SJCRH30 (cell line): ENCODE measurements at regions not wholly inside any gene's neighbourhood (a gene's known extent, or its start where the extent isn't known, plus 50 kb on each side); places are given as distances from the start of the nearest gene placed in this dataset.
"Not testable (repeated sequence)": the region's sequence is repeated elsewhere in the genome, so short reads cannot be mapped to it uniquely, and the experiment has no call there.

ENCODE experiments used
- DNase-seq, 2 experiments: peaks; one replicate each; pipeline ENCODE4 v3.0.0-alpha.2; 2015 to 2020
- H3K27ac ChIP-seq: fragments of 250-450 bp; sonication (Bioruptor Pico); 2 replicates; pipeline ENCODE4 v1.5.1; 2020; ENCODE audit warnings: mild to moderate bottlenecking, moderate library complexity
- H3K27me3 ChIP-seq: fragments of 250-450 bp; sonication (Bioruptor Pico); 2 replicates; pipeline ENCODE4 v1.5.1; 2020; ENCODE audit warnings: mild to moderate bottlenecking, moderate library complexity
- H3K36me3 ChIP-seq: fragments of 250-450 bp; sonication (Bioruptor Pico); 2 replicates; pipeline ENCODE4 v1.5.1; 2020; ENCODE audit warnings: mild to moderate bottlenecking, moderate library complexity
- H3K4me1 ChIP-seq: fragments of 250-450 bp; sonication (Bioruptor Pico); 2 replicates; pipeline ENCODE4 v1.5.1; 2020; ENCODE audit warnings: mild to moderate bottlenecking, moderate library complexity
- H3K4me3 ChIP-seq: fragments of 250-450 bp; sonication (Bioruptor Pico); 2 replicates; pipeline ENCODE4 v1.5.1; 2020; ENCODE audit warnings: mild to moderate bottlenecking, moderate library complexity
- H3K9me3 ChIP-seq: fragments of 250-450 bp; sonication (Bioruptor Pico); replicated peaks from 2 replicates; pipeline ENCODE4 v1.5.1; 2020; ENCODE audit warnings: mild to moderate bottlenecking, moderate library complexity

DNA sequence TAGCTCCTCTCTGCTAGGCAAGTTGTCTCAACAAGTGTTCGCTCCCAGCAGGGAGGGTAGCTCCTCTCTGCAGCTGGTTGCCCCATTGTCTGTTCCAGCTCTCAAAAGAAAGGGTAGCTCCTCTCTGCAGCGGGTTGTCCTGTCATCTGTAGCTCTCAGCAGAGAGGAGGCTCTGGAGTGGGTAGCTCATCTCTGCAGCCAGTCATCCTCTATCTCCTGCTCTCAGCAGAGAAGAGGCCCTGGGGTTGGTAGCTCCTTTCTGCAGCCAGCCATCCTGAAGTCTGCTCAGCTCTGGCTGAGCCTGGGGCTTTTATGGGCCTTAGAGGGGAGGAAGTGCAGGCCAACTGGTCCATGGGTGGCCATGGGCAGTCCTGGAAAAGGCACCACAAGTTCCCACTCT, 342.7 kb downstream of the PTTG2 start:
- DNase-seq, result no peak
- H3K36me3 ChIP-seq, result no peaks in the 10 kb centered on the region
- 0 out of 2 replicates have a peak, but pooled peaks cover 3% of the 10 kb centered on the region for H3K9me3 ChIP-seq

DNA sequence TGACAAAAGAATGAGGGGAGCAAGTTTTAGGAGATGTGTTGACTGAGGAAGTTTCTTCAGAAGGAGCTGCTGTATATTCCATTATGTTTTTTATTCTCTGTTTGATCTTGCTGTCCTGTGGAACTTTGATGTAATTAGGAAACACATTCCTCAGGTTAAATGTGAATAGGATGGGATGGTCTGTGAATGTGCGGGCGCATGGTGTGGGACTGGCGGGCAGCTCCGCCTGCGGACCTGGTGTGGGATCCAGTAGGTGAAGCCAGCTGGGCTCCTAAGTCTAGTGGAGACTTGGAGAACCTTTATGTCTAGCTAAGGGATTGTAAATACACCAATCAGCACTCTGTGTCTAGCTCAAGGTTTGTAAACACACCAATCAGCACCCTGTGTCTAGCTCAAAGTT, 344.3 kb downstream of the PTTG2 start:
- H3K27me3 ChIP-seq, H3K4me1 ChIP-seq, H3K36me3 ChIP-seq, H3K4me3 ChIP-seq, H3K9me3 ChIP-seq, H3K27ac ChIP-seq, DNase-seq: not testable (repeated sequence)

More for the DNA sequence above, 342.7 kb downstream of the PTTG2 start:
- no peak overlapping the region for H3K27ac ChIP-seq
- no peaks in the 10 kb centered on the region for H3K27me3 ChIP-seq
- H3K4me1 ChIP-seq, result no peaks in the 10 kb centered on the region
- no peak overlapping the region for H3K4me3 ChIP-seq

DNA sequence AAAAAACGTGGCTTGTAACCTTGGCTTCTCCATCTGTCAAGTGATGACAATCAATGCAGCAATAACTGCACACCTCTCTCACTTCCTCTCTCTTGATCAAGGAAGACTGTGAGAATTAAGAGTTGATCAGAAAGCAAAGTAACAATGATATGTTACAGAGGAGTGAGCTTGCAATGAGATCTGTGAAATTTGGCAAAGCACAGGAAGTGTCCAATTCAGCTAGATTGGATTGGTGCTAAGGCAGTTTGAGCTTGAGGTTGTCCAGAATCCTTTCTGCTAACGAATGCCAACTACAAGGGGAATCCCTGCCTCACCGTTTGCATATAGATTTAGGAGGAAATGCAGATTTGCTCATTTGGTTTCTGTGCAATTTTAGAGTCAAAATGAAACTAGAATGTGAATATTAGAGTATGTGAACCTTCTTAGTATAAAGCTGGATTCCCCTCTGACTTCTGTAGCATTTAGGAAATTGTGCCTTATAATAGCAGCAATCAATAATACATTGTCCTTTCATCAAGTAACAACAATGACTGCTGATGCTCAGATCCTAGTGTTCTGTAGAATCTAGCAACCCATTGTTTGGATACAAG, 346.4 kb downstream of the PTTG2 start:
- no peak overlapping the region for H3K27ac ChIP-seq
- peaks cover 13% of the 10 kb centered on the region for H3K4me1 ChIP-seq
- H3K9me3 ChIP-seq, result no peaks in the 10 kb centered on the region
- no peak for DNase-seq
- H3K36me3 ChIP-seq, result no peaks in the 10 kb centered on the region
- H3K27me3 ChIP-seq, result no peaks in the 10 kb centered on the region
- no peak overlapping the region for H3K4me3 ChIP-seq

DNA sequence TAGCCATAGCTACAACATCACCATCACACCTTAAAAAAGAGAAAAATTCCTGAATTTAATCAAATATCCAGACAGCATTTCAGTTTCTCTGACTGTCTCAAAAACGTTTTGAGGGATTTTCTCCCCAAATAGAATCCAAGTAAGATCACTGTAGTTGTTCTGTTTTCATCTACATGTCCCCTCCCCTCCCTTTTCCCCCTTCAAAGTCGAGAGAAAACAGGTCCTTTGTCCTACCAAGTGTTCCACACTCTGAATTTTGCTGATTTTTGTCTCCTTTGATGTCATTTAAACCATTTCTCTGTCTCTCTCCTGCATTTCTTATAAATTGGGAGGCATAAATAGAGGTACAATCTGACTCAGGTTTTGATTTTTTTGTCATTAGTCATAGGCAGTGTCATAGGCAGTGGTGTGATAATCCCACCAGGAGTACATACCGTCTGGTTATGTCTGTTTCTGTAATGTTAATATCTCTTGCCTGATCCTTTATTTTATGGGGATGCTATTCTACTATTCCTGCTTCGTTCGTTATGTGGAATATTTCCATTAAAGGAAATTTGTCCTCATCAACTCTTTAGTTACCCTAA, 348.6 kb downstream of the PTTG2 start:
- no peak overlapping the region for H3K27ac ChIP-seq
- no peaks in the 10 kb centered on the region for H3K9me3 ChIP-seq
- H3K4me3 ChIP-seq, result no peak overlapping the region
- peaks cover 13% of the 10 kb centered on the region for H3K4me1 ChIP-seq
- H3K27me3 ChIP-seq, result no peaks in the 10 kb centered on the region
- DNase-seq, result no peak
- H3K36me3 ChIP-seq, result no peaks in the 10 kb centered on the region

DNA sequence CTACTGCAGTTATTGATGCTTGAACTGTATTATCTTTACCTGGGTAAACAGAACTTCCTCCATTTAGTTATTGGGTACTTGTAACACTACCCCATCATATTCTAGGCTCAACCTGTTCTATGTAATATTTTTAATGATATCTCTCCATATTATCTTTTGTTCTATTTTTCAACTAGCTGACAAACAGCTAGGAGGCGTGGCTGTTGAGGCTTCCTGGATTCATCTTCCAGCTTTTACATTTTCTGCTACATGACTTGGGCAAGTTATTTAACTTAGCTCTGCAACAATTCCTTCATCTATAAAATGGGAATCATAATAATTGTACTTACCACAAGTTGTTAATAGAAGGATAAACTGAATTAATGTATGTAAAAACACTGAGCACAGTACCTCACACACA, 349.3 kb downstream of the PTTG2 start:
- H3K36me3 ChIP-seq, result no peaks in the 10 kb centered on the region
- no peaks in the 10 kb centered on the region for H3K9me3 ChIP-seq
- H3K27ac ChIP-seq, result no peak overlapping the region
- no peak overlapping the region for H3K4me3 ChIP-seq
- DNase-seq, result no peak
- no peaks in the 10 kb centered on the region for H3K27me3 ChIP-seq
- H3K4me1 ChIP-seq, result peaks cover 13% of the 10 kb centered on the region

DNA sequence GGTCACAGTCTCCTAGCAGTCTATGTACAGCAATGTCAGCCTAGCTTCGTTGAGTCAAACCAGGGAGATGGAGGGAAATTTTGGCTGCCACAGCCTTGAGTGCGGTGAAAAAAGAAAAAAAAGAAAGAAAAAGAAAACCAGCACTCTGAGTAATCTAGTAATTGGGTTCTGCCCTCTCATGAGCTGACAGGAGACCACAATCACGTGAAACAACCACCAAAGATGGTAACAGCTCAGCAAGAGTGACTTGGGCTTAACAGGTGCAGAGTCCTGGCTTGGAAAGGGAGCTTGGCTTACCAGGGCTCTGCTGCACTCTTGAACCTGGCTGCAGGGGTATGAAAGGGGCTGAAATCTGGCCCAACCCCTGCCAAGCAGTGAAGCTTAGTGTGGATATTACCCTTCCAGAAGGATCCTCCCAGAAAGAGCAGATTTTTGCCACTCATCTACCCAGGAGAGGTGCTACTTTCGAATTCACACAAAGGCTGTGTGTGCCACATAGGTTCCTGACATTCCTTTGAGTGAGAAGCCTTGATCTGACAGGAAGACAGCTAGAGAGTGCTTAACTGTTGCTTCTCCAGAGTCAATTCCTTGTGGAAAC, 350.3 kb downstream of the PTTG2 start:
- DNase-seq, result peak; percentile 23 to 58
- no peak overlapping the region for H3K4me3 ChIP-seq
- H3K27me3 ChIP-seq, result no peaks in the 10 kb centered on the region
- H3K9me3 ChIP-seq, result no peaks in the 10 kb centered on the region
- no peak overlapping the region for H3K27ac ChIP-seq
- no peaks in the 10 kb centered on the region for H3K36me3 ChIP-seq
- H3K4me1 ChIP-seq, result peaks cover 13% of the 10 kb centered on the region

DNA sequence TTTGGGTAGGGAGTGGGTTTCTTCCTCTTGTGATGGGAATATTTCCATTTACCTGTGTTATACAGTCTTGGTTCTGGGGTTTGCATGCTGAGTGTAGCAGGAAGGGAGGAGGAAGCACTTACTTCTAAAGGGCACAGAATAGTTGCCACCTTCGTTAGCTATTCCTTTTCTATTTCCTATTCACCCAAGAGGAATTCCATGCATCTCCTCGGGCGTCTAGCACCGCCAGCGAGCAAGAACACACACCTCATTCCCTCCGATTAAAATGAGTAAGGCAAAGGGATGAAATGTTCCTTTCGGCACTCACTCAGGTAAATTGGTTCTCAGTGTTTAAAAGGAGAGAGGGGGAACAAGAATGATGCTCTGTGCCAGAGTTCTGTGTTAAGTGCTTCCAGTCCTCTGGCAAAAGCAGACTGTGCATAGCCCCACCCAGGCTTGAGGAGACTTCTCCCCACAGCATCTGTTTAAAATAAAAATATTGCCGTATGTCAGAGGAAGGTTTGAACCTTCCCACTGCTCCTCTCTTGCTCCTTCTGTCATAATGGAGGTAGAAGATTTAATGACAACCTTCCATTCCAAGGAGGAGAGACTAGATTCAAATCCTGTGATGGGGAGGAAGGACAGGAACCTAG, 351.4 kb downstream of the PTTG2 start:
- Histone ChIP-seq H3K27me3 (no peaks in the 10 kb centered on the region), H3K27ac (no peak overlapping the region), H3K36me3 (no peaks in the 10 kb centered on the region), H3K9me3 (no peaks in the 10 kb centered on the region), H3K4me3 (no peak overlapping the region), H3K4me1 (peaks cover 13% of the 10 kb centered on the region)
- DNase-seq, result no peak

DNA sequence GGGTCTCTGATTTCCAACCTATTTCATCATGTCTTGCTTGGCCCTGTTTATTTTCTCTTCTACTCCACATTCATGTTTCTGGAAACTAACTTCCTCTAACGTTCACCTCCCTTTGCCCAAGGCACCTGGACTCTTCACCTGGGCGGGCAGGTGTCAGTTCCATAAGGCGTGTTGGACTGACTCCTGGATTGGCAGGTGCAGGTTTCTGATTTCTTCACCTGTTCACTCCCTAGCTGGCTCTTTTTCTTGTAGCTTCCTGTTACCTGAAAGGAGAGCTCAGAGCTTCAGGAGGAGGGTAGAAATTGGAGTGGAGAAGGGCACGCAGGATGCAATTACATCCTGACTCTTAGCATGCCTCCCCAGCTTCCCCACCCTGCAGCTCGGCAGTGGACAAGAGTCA, 350.8 kb upstream of the KLF3 start:
- no peak overlapping the region for H3K4me3 ChIP-seq
- H3K4me1 ChIP-seq, result peaks cover 13% of the 10 kb centered on the region
- no peaks in the 10 kb centered on the region for H3K36me3 ChIP-seq
- DNase-seq, result no peak
- H3K9me3 ChIP-seq, result no peaks in the 10 kb centered on the region
- no peaks in the 10 kb centered on the region for H3K27me3 ChIP-seq
- H3K27ac ChIP-seq, result no peak overlapping the region

DNA sequence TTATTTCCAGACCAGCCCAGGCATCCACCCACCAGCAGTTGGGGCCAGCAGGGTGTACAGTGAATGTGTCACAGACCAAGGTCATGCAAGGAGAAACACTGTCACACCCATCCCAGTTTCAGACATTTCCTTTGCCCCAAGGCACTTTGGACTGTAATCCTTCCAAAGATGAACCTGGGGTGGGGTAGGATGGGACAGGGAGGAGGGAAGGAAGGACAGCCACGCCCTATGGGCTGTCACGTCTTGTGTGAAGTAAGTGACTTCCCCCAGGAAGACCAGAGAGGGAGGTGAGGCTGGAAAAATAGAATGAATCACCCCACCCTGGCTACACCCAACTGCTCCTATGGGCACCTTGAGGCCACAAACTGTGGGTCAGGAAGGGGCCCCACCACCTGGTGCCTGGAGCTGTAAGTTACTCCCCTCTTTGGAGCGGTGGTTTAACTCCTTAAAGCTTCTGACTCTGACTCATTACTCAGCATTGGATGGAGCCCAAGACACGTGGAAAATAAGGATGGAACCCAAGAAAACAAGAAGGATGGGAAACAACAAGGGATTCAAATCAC, 349.9 kb upstream of the KLF3 start:
- Histone ChIP-seq H3K27me3 (no peaks in the 10 kb centered on the region), H3K36me3 (no peaks in the 10 kb centered on the region), H3K27ac (no peak overlapping the region), H3K9me3 (no peaks in the 10 kb centered on the region), H3K4me3 (no peak overlapping the region), H3K4me1 (peaks cover 12% of the 10 kb centered on the region)
- no peak for DNase-seq

DNA sequence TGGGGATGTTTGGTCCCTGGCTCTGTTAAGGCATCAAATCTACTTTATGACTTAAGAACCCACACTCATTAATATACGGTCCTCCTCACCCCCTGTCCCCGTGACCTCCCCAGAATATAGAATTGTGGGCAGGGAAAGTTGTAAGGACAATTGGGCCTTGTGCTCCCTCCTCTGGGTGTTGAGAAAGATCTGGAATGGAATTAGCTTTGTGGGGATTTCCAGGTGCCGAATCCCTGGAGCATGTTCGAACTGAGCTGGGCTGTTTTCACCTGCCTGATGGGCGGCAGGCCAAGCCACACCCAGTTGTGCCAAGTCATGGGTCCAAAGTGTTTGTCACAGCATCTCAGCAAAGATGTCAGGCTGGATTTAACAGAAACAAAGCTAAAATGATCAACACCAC, 349.3 kb upstream of the KLF3 start:
- no peaks in the 10 kb centered on the region for H3K27me3 ChIP-seq
- no peaks in the 10 kb centered on the region for H3K36me3 ChIP-seq
- no peak overlapping the region for H3K27ac ChIP-seq
- H3K4me3 ChIP-seq, result no peak overlapping the region
- H3K4me1 ChIP-seq, result peaks cover 13% of the 10 kb centered on the region
- no peaks in the 10 kb centered on the region for H3K9me3 ChIP-seq
- no peak for DNase-seq

DNA sequence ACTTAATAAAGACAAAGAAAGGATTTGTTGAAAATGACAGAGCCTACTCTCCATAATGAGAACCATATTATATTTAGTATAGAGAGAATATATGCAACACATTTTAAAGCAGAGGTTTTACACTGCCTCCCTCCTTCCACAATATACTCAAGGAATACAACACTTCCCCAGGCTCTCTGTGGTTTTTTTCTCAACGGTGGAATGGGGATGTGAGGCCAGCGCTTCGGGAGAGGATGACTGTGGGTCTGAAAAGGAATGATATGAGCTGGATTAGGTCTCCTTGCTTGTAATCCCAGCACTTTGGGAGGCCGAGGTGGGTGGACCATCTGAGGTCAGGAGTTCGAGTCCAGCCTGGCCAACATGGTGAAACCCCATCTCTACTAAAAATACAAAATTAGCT, 348.7 kb upstream of the KLF3 start:
- no peaks in the 10 kb centered on the region for H3K27me3 ChIP-seq
- no peak for DNase-seq
- no peaks in the 10 kb centered on the region for H3K9me3 ChIP-seq
- no peaks in the 10 kb centered on the region for H3K36me3 ChIP-seq
- H3K4me3 ChIP-seq, result no peak overlapping the region
- peaks cover 11% of the 10 kb centered on the region for H3K4me1 ChIP-seq
- no peak overlapping the region for H3K27ac ChIP-seq

DNA sequence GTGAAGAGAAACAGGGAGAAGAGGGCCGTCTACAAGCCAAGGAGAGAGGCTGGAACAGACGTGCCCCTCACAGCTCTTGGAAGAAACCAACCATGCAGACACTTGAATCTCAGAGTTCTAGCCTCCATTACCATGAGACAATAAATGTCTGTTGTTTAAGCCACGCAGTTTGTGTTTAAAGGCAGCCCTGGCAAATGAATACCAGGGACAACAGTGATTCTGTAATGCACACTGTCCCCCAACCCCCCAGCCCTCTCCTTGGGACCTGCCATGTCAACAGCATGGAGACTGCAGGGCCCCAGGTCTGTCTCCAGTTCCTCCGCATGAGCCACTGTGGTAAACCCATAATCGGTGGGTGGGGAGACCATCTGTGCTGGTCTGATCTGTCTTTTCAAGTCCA, 348.0 kb upstream of the KLF3 start:
- Histone ChIP-seq H3K4me1 (peaks cover 12% of the 10 kb centered on the region), H3K4me3 (no peak overlapping the region), H3K9me3 (no peaks in the 10 kb centered on the region), H3K27ac (no peak overlapping the region), H3K36me3 (no peaks in the 10 kb centered on the region), H3K27me3 (no peaks in the 10 kb centered on the region)
- DNase-seq, result no peak

DNA sequence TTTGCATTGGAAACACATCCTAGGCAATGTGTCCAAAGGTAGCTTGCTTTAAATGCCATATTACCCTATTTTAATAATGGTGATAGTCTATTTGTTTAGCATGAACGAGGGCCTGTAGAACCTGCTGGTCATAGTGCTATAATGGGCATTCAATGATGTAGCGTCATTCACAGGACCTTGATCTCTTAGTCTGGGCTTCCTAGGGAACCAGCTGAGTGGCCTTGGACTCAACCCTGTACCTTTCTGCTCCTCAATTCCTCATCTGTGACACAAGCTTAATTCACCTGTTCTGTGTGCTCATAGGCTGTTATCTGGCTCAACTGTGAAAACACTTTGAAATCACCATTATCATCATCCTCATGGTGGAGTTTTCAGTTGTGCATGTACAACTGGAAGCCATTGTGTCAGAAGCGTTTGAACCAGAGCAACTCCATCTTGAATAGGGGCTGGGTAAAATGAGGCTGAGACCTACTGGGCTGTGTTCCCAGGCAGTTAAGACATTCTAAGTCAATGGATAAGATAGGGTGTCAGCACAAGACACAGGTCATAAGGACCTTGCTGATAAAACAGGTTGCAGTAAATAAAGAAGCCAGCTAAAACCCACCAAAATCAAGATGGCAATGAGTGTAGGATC, 346.8 kb upstream of the KLF3 start:
- H3K27ac ChIP-seq, result no peak overlapping the region
- no peaks in the 10 kb centered on the region for H3K27me3 ChIP-seq
- no peak for DNase-seq
- H3K4me1 ChIP-seq, result peaks cover 12% of the 10 kb centered on the region
- H3K9me3 ChIP-seq, result no peaks in the 10 kb centered on the region
- H3K36me3 ChIP-seq, result no peaks in the 10 kb centered on the region
- no peak overlapping the region for H3K4me3 ChIP-seq

DNA sequence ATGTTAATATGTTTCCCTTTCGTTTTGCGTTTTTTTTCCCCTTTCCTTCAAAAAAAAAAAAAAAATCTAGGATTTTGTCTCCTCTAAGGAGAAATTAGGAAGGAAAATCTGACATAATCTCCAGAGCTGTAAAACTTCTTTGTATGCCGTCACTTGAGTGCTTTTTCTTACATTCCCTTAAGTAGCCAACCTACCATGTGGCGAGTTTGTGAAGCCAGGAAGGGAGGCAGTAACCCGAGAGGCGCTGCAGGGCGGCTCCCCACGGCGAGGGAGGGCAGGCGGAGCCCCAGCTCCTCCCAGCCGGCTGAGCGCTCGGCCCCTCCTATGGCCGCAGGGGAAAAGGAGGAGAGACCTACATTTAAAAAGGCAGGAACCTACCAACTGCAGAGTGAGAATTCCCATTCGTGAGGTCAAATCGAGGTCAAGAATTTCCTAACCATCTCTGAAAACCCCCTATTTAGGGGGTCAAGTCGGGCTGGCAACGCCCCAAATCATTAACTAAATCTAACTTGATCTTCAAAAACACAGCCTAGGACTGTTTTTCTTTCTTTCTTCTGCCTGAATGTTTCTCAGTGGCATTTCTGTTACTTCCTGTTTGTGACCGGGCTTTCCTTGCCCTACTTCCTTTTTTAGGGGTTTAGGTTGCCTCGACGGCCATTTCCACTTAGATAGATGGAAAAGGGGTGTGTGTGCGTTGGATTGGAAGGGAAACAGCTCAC, 345.1 kb upstream of the KLF3 start:
- Histone ChIP-seq H3K4me3 (peak overlapping the region; percentile 55), H3K36me3 (no peaks in the 10 kb centered on the region), H3K27me3 (no peaks in the 10 kb centered on the region), H3K9me3 (no peaks in the 10 kb centered on the region), H3K4me1 (peaks cover 16% of the 10 kb centered on the region), H3K27ac (peak overlapping the region; percentile 58)
- peak; percentile 95 to 98 for DNase-seq
